ENCODE measurements at regions not wholly inside any gene's neighbourhood (a gene's known extent, or its start where the extent isn't known, plus 50 kb on each side); places are given as distances from the start of the nearest gene placed in this dataset.

DNA sequence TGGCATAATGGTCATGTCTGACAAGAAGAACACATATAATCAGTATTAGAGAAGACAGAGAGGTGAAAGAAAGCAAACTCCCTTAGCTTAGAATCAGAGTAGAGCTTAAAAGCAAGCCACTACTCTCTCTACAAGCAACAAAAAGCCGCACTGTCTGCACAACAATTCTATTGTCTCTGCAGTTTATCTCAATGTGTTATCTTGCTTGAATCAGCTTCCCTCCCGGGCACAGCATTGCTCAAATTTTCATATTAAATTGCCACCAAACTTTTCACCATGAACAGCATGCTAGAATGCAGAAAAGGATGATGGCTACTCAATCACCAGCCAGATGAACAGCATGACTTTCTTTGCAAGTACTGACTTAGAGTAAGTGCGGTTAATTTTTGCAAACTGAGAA is 356.0 kb upstream of the KYNU start (continued):
- TF ChIP-seq, protein P1, sequence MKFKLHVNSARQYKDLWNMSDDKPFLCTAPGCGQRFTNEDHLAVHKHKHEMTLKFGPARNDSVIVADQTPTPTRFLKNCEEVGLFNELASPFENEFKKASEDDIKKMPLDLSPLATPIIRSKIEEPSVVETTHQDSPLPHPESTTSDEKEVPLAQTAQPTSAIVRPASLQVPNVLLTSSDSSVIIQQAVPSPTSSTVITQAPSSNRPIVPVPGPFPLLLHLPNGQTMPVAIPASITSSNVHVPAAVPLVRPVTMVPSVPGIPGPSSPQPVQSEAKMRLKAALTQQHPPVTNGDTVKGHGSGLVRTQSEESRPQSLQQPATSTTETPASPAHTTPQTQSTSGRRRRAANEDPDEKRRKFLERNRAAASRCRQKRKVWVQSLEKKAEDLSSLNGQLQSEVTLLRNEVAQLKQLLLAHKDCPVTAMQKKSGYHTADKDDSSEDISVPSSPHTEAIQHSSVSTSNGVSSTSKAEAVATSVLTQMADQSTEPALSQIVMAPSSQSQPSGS (IDR thresholded peaks at IDR 0.05; ENCODE audit: low read length): no peak
- TF ChIP-seq TEAD4 (IDR thresholded peaks at IDR 0.05; ENCODE audit: low read depth, low read length) (no peak), SIRT6 (IDR thresholded peaks at IDR 0.05; ENCODE audit: low read length) (no peak), CBX8 (IDR thresholded peaks at IDR 0.05; ENCODE audit: borderline replicate concordance, low read depth, low read length) (no peak), SP4 (IDR thresholded peaks at IDR 0.05; ENCODE audit: low read length) (no peak), KDM4A (IDR thresholded peaks at IDR 0.05; ENCODE audit: low read depth, low read length, severe bottlenecking) (no peak), TAF1 (IDR thresholded peaks at IDR 0.05; ENCODE audit: low read depth, low read length) (no peak), TCF12 (IDR thresholded peaks at IDR 0.05; ENCODE audit: low read depth, low read length) (no peak)

All from H1 (cell line).